GM18502 (cell line): ENCODE measurements at regions not wholly inside any gene's neighbourhood (a gene's known extent, or its start where the extent isn't known, plus 50 kb on each side); places are given as distances from the start of the nearest gene placed in this dataset.

Experiments
- ATAC-seq: cut with Tn5 transposase; IDR thresholded peaks from one replicate; pipeline ENCODE4 v1.9.1; 2021; ENCODE audit warnings: mild to moderate bottlenecking; ENCODE audit not compliant: unreplicated experiment, poor library complexity

DNA sequence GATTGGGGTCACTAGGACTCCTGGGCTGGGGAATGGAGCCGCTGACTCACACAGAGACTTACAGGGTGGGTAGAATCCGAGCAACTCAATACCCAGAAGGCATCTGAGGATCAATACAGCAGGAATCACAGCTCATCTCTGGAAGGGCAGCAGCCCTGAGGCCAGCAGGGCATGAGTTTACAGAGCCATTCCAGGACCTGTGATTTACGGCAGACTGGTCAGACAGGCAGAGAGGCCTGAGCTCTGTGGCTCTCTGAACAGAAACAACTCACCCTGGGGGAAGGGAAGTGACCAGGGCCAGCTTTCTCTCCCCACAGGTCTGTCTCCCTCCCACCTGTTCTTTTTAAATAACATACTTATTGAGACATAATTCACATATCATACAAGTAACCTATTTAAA, 88.2 kb upstream of the CXCL12 start:
- ATAC-seq = no peak

DNA sequence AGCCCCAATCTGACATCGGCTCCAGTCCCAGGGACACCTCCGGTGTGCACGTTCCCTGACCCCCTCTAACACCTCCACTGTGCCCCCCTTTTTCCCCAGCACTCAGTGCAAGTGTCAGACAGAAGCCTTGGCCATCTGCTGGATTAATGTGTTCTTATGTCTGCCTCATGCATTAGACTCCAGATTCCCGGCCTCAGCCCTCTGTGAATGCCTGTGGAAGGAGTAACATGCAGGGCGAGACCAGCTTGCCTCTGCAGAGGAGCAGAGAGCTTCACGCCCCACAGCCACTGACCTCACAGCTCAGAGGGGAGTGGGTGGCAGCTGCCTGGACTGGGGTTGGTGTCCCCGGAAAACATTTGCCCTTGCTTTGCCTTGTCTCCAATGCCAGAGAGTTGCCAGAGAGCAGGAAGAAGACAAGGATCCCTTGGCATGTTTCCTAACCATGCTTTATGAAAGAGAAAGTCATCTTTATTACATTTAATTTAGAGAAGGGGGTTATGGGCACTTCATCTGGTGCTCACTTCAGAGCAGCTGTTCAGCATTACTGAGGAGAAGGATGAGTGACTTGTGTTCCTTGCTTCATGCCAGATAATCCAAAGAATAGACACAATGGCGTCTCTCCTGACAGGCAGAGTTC, 91.6 kb upstream of the CXCL12 start:
- no peak for ATAC-seq

DNA sequence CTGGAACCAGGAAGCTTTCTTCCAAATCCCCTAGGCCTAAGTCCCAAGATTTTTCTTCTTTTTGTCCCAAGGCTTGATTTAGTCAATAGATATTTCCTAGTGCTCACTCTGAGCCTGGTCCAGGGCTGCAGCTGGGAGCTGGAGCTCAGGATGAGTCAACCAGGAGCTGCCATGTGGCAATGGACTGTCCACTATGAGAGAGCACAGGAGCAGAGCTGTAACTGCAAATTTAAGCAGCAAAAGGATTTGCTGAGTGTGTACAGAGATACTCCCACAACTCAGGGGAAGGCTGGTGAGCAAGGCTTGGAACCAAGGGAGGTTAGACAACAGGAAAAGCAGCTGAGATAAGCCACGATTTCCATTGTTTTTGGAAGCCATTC, 92.1 kb upstream of the CXCL12 start:
- no peak for ATAC-seq

DNA sequence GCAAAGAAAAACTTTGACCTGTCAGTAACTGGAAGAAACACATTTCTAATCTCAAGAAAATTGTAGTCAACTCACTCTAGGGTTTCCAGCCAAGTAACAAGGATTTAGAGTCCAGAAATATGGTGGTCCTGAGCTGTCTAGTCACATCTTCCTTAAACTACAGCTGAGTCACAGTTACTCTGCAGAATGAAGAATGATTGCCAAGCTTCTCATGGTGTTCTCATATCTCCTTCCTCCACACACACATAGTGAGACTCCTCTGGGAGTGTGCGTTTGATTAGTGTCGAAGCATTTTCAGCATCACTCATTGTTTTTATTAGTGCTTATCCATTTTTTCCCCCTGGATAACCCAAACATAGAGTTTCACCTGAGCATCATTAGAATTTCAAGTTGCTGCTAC, 93.1 kb upstream of the CXCL12 start:
- no peak for ATAC-seq

DNA sequence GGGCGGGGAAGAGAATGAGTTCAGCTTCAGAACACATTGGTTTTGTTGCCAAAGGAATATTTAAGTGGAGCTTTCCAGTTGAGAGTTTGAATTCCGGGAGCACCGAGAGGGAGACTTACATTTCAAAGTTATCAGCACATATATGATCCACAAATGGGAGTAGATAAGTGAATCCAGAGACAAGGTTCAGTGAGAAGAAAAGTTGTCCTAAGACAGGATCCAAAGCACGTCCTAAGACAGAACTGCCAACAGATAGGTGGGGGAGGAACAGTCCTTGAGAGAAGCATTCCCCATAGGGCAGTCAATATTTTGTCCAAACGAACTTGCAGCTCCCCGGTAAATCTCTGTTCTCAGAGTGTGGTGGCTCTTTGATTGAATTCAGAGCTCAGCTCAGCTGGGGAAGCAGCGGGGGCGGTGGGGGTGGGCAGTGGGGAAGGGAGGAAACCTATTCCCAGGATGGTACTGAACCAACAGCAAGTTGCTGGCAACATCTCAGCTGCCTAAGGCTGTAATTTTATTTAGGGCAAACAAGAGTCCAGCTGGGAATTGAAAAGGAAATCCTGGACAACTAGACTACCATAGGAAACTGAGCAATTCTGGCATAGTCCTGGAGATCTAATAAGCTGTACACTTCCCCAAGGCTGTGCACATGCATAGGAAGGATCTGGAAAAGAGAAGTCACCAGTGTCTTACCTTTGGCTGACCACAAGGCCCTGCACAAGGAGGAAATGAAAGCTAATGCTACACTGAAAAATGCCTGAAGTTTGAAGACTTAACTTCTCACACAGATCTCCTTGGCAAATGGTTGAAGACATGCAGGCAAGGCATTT, 94.2 kb upstream of the CXCL12 start:
- no peak for ATAC-seq

DNA sequence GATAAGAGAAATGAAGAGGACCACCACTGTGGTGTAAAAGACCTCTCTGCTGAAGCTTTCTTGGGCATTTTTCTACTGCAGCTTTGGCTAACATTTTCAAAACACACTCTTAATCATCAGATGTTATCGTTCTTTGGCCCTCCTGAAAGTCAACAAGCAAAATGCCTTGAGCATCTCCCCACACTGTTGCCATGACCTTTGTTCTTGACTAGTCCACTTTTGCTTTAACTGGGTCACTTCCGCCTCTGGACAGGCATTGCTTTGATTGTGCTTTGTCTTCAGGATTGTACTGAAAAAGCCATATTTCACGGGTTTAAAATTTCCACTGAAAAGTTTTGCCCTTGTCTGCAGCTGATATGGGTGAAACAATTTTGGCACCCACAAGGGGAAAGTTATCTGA, 107.8 kb upstream of the CXCL12 start:
- ATAC-seq = no peak

DNA sequence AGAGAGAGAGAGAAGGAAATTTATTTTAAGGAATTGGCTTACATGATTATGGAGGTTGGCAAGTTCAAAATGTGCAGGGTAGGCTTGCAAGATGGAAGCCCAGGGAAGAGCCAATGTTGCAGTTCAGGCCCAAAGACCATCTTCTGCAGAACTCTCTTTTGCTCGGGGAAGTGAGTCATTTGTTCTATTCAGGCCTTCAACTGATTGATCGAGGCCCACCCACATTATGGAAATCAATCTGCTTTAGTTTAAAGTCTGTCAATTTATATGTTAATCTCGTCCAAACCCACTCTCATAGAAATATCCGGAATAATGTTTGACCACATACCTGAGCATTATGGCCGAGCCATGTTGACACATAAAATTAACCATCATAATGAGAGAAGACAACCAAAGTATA, 113.3 kb upstream of the CXCL12 start:
- ATAC-seq = no peak

DNA sequence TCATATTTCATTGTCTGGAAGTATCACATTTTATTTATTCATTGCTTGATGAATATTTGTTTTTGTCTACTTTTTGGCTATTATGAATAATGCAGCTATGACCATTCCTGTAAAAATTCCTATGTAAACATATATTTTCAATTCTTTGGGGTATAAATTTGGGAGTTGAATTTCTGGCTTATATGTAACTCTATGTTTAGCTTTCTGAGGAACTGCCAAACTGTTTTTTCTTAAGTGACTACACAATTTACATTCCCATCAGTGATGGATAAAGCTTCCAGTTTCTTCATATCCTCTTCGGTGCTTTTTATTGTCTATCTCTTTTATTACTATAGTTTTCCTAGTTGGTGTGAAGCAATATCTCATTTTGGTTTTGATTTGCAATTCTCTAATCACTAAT, 115.6 kb upstream of the CXCL12 start:
- ATAC-seq = no peak

DNA sequence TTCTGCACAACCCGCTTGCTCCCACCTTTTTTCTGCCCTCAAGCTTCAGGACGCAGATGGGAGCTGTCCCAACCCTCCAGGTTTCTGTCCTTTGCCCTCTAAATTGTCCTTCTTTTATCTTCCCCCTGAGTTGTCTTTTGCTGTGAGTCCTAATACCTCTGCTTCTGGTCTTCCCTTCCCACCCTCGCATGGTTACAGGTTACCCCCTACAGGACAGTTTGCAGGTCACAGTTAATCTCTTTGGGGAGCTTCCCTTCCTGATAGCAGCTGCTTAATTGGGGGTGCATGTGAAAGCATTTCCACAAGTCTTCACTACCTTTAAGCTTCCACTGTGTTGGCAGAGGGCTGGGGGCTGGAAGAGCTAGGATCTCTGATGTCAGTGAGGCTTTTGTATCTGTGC, 121.5 kb upstream of the CXCL12 start:
- ATAC-seq = no peak

DNA sequence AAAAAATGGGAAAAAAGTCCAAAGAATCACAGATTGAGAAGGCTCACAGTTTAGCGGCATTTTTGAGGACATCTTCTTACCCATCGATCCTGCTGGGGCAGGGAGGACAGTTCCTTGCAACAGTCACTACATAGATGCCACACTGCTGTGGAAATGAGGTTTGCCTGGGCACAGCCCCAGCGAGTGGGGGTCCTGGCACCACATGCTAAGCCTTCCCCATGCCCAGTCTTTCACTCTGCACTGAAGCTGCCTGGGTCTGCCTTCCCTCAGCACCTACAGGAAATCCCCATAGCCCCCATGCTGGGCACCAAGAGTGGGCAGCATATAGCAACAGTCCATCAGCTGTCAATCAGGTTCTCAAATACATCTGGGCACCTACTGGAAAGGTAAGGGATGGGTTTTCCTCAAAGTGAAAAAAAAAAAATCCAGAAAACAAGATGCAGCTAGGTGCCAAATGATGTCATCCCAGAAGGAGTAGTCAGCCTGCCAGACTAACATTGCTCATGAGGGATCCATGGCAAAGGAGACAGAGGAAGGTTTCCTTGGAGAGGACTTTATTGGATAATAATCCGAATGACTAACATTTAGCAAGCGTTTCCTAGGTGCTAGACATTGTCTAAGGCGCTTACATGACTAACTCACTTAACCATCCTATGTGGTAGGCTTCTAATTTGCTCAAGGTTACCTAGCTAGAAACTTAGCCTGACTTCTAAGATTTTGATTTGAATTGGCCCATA, 125.7 kb upstream of the CXCL12 start:
- ATAC-seq = no peak

DNA sequence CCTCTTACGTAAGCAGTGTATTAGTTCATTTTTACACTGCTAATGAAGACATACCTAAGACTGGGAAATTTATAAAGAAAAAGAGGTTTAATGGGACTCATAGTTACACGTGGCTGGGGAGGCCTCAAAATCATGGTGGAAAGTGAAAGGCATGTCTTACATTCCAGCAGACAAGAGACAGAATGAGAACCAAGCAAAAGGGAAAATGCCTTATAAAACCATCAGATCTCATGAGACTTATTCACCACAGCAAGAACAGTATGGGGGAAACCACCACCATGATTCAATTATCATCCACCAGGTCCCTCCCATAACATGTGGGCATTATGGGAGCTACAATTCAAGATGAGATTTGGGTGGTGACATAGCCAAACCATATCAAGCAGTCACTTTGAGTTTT, 126.3 kb upstream of the CXCL12 start:
- no peak for ATAC-seq

DNA sequence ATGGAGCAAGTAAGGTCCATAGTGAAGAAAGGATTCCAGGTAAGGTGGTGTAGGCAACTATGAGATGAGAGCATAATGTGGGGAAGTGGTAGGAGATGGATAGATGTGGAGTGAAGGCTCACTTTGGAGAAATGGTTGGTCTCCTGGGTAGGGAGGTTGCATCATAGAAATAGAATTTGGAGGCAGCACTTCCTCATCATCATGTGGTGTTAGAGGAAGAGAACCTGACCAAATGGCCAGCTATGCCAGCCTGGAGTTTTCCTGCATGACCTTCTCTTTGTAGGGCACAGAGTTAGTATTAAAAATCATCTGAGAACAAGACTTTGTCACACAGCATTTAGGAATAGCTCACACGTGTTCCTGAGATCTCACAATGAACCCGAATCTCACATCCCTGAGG, 126.7 kb upstream of the CXCL12 start:
- ATAC-seq = no peak

DNA sequence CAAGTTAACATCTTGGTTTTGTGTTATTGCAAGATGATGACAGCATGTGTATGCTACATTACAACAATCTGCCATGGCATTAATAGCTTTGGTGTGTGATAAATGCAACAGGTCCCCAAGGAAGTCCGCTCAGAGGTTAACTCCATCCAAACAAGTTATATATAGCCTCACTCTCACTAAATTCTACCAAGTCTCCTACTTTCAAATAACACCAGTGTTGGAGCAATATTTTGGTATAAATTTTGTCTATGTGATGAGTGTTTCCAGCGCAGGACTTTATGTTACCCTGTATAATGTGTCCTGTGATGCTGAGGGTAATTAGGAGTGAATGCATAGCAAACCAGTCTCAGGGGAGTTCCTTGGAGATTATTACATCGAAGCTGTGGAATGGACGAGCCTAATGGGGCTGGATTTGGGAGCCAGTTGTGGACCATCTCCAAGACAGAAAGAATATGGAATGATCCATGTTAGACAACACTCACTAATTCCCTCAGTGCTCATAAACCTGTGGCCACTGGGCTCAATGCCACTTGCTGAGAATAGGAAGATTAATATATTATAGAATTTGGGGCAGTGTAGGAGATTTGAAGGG, 127.6 kb upstream of the CXCL12 start:
- ATAC-seq = no peak

DNA sequence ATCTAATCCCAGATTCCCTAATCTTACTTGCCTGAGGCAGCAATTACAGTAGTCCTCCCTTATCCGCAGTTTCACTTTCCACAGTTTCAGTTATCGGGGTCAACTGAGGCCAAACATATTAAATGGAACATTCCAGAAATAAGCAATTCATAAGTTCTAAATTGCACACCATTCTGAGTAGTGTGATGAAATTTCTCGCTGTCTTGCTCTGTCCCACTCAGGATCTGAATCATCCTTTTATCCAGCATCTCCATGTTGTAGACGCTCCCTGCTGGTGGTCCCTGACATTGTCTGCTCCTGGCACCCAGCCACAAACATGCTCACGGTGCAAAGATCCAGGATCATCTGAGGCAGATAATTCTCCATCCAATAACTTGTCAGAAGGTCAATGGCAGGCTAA, 128.7 kb upstream of the CXCL12 start:
- no peak for ATAC-seq

DNA sequence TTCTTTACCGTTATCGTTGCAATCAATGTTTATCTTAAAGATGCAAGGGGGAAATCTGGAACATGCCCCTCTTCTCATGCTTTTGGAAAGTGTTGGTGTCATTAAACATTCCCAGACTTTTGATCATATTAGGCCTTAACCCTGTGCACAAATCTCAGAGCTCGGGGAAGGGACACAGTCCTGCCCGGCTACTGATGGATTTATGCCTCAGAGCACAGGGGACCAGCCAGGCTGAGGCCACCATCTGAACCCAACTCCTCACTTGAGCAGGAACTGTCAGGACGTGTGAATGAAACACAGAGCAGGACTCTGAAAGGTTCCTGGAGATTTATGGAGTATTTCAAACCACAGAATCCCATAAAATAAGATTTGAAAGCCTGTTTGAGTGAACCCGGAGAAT, 132.0 kb upstream of the CXCL12 start:
- no peak for ATAC-seq

DNA sequence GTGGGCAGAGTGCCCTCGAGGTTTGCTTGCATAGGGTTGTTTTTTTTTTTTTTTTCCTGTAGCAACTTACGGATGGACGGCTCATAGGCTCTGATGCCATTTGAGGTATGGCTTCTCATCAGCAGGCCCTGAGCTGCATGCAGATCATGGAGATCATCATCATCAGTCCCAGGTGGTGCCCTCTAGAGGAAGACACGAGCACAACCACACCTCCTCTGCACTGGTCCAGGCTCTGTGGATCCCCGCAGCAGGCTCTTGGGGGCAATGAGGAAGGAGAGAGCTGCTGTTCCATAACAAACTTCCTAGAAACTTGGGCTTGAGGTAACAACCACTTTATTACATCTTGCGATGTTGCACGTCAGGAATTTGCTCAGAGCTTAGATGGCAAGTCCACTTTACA, 132.7 kb upstream of the CXCL12 start:
- no peak for ATAC-seq

DNA sequence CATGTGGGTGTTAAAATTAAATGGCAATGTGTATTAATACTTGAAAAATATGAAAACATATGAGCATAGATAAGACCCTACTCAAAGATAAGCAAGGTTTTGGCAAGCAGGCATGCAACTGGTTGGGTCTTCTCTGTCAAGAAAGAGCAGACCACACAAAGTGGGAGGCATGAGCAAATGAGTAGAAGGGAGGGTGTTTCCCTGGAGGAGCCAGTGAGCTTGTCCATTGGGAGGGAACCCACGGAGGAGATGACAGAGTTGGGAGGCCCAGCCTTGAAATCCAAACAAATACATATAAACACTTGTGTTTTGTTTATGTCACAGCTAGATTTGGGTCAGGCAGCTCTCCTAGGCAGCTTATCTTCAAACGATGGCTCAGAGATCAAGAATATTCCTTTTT, 134.5 kb upstream of the CXCL12 start:
- ATAC-seq = no peak

DNA sequence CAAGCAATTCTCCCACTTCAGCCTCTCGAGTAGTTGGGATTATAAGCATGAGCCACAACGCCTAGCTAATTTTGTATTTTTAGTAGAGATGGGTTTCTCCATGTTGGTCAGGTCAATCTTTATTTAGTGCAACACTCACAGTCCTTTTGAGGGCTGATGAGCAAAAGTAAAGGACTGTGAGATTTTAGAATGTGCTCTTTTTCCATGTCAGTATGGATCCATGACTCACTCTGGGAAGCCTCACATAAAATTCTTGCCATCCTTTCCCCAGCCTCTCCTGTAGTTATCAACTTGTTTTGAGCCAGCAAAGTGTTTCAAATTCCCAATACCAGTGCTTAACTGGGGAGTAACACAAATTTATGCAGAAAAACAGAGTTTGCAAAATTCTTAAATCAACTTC, 135.8 kb upstream of the CXCL12 start:
- no peak for ATAC-seq

DNA sequence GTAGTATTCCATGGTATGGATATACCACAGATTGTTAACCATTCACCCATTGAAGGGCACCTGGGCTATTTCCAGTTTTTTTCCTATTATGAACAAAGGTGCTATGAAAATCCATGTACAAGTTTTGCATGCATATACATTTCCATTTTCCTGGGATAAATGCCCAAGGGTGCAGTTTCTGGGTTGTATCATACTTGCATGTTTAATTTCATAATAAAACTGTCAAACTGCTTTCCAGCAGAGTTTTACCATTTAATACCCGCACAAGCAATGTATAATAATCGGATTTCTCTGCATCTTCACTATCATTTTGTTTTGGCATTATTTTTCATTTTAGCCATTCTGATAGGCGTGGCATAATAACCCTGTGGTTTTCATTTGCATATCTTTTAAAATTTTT, 154.3 kb upstream of the CXCL12 start:
- ATAC-seq = no peak

DNA sequence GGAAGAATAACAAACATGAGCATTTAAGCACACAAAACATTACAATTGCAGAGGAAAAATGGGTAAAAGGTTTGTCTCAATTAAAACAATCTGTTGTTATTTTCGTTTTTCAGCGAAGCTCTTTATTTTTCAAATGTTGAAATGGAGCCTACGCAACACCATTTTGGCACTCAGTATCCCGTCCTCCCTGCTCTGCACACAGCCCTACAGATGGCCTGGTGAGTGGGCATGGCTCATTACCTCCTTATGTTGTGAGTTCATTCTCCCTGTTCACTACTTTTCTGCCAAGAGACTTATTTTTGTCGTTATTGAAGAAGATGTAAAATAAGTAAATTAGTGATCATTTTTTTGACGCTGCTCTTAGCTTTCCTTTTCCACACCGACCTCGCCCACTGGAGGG, 167.8 kb upstream of the CXCL12 start:
- ATAC-seq = no peak

DNA sequence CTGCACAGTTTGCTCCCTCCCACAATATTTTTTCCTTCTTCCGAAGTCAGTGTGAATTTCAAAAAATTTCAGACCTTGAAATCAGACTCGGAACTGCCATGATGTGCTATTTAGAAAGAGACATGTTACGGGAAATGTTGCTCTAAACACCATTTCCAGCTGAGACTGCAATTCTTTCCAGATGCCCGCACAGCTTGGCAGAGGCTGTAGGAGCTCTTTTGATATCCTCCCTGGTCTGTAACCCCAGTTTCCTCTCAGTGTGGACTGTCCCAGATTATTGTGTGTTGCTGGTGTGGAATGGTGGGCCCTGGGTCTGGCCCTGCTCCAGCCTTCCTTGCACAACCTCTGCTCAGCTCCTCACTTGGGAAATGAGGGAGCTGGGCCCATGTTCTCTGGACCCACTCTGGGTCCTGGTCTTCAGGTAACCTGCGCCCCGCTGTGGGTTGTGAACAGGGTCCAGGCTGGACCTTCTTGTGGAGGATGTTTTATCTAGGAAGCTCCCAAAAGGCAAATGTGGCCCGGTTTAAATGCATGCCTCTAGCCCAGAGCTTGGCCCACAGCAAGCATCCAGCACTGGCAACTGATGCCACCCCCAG, 172.8 kb upstream of the CXCL12 start:
- no peak for ATAC-seq
